Glomerular visceral epithelial cell (primary cell): ENCODE measurements at regions not wholly inside any gene's neighbourhood (a gene's known extent, or its start where the extent isn't known, plus 50 kb on each side); places are given as distances from the start of the nearest gene placed in this dataset.
"Not testable (repeated sequence)": the region's sequence is repeated elsewhere in the genome, so short reads cannot be mapped to it uniquely, and the experiment has no call there.

Experiments
- DNase-seq: peaks from one replicate; pipeline ENCODE4 v3.0.0-alpha.2; 2016; ENCODE audit errors: extremely low spot score

- no peak for DNase-seq
Observed at GRCh38 chr2:215260097-215260677, 51.7 kb upstream of the ATIC start.

- no peak for DNase-seq
Observed at GRCh38 chr2:215249501-215249900, 62.4 kb upstream of the ATIC start.

GRCh38 chr2:215245919-215246318, 65.9 kb upstream of the ATIC start:
- not testable (repeated sequence) for DNase-seq

GRCh38 chr2:215241791-215242305, 70.0 kb upstream of the ATIC start:
- DNase-seq = no peak

- no peak for DNase-seq
Observed at GRCh38 chr2:215238485-215239098, 73.3 kb upstream of the ATIC start.

- peak; percentile 20 for DNase-seq
Observed at GRCh38 chr2:215236131-215236530, 75.7 kb upstream of the ATIC start.

GRCh38 chr2:215220221-215220620, 81.8 kb upstream of the ABCA12 start:
- not testable (repeated sequence) for DNase-seq

- peak; percentile 11 for DNase-seq
Observed at GRCh38 chr2:215218587-215219577, 80.5 kb upstream of the ABCA12 start.

GRCh38 chr2:215216806-215217205, 78.4 kb upstream of the ABCA12 start:
- no peak for DNase-seq

- no peak for DNase-seq
Observed at GRCh38 chr2:215215637-215216036, 77.2 kb upstream of the ABCA12 start.

GRCh38 chr2:215210082-215210481, 71.7 kb upstream of the ABCA12 start:
- DNase-seq = no peak

GRCh38 chr2:215207791-215208367, 69.5 kb upstream of the ABCA12 start:
- no peak for DNase-seq

- no peak for DNase-seq
Observed at GRCh38 chr2:215207041-215207440, 68.6 kb upstream of the ABCA12 start.

GRCh38 chr2:215205787-215206186, 67.4 kb upstream of the ABCA12 start:
- DNase-seq = no peak

GRCh38 chr2:215191477-215191876, 53.1 kb upstream of the ABCA12 start:
- DNase-seq = no peak

GRCh38 chr2:215190588-215190987, 52.2 kb upstream of the ABCA12 start:
- DNase-seq = no peak

GRCh38 chr2:215189393-215189792, 51.0 kb upstream of the ABCA12 start:
- DNase-seq = peak; percentile 6
